Activated T-helper 17 cell treated with anti-CD3 and anti-CD28 coated beads, Interleukin-2, amount 50 U/mL, for 72 hours (primary cell): ENCODE measurements at regions not wholly inside any gene's neighbourhood (a gene's known extent, or its start where the extent isn't known, plus 50 kb on each side); places are given as distances from the start of the nearest gene placed in this dataset.
"Not testable (repeated sequence)": the region's sequence is repeated elsewhere in the genome, so short reads cannot be mapped to it uniquely, and the experiment has no call there.

Experiments
- ATAC-seq: fragments of 150-1000 bp; cut with Tn5 transposase; replicated peaks from 2 replicates; pipeline ENCODE4 v1.10.0; 2021; ENCODE audit warnings: mild to moderate bottlenecking, moderate library complexity
- H3K27ac Mint-ChIP-seq: one replicate; pipeline ENCODE4 v1.8.0; 2022; ENCODE audit warnings: mixed read lengths
- H3K27me3 Mint-ChIP-seq: one replicate; pipeline ENCODE4 v1.8.0; 2022; ENCODE audit warnings: mixed read lengths
- H3K36me3 Mint-ChIP-seq: one replicate; pipeline ENCODE4 v1.8.0; 2022; ENCODE audit warnings: low read depth, mild to moderate bottlenecking, mixed read lengths
- H3K4me1 Mint-ChIP-seq: one replicate; pipeline ENCODE4 v1.8.0; 2022; ENCODE audit warnings: mixed read lengths
- H3K4me3 Mint-ChIP-seq: one replicate; pipeline ENCODE4 v1.8.0; 2022; ENCODE audit warnings: mild to moderate bottlenecking, mixed read lengths
- H3K9me3 Mint-ChIP-seq: one replicate; pipeline ENCODE4 v1.8.0; 2022; ENCODE audit warnings: mixed read lengths

GRCh38 chr17:63282455-63282854 is 163.7 kb downstream of the CYB561 start:
- Mint-ChIP-seq H3K27ac (no peak overlapping the region), H3K36me3 (peaks cover 17% of the 10 kb centered on the region), H3K27me3 (no peaks in the 10 kb centered on the region), H3K4me1 (peaks cover 9% of the 10 kb centered on the region), H3K4me3 (no peak overlapping the region), H3K9me3 (peaks cover 14% of the 10 kb centered on the region)
- no peak for ATAC-seq

- Mint-ChIP-seq H3K4me1 (no peaks in the 10 kb centered on the region), H3K4me3 (no peak overlapping the region), H3K36me3 (peaks cover 17% of the 10 kb centered on the region), H3K27me3 (no peaks in the 10 kb centered on the region), H3K27ac (no peak overlapping the region), H3K9me3 (peaks cover 14% of the 10 kb centered on the region)
- ATAC-seq = no peak
Measured at GRCh38 chr17:63285551-63285950, 160.6 kb downstream of the CYB561 start.

- Mint-ChIP-seq H3K27ac (no peak overlapping the region), H3K9me3 (peaks cover 14% of the 10 kb centered on the region), H3K36me3 (peaks cover 17% of the 10 kb centered on the region), H3K4me1 (no peaks in the 10 kb centered on the region), H3K4me3 (no peak overlapping the region), H3K27me3 (no peaks in the 10 kb centered on the region)
- ATAC-seq = no peak
Measured at GRCh38 chr17:63286254-63286653, 159.9 kb downstream of the CYB561 start.

GRCh38 chr17:63287006-63287405 is 159.1 kb downstream of the CYB561 start:
- H3K27me3 Mint-ChIP-seq, H3K27ac Mint-ChIP-seq, ATAC-seq, H3K4me3 Mint-ChIP-seq, H3K4me1 Mint-ChIP-seq: not testable (repeated sequence)
- peaks cover 20% of the 10 kb centered on the region for H3K36me3 Mint-ChIP-seq
- peaks cover 14% of the 10 kb centered on the region for H3K9me3 Mint-ChIP-seq

- peaks cover 37% of the 10 kb centered on the region for H3K36me3 Mint-ChIP-seq
- no peaks in the 10 kb centered on the region for H3K4me1 Mint-ChIP-seq
- no peak for ATAC-seq
- no peak overlapping the region for H3K4me3 Mint-ChIP-seq
- peaks cover 13% of the 10 kb centered on the region for H3K9me3 Mint-ChIP-seq
- H3K27me3 Mint-ChIP-seq = no peaks in the 10 kb centered on the region
- H3K27ac Mint-ChIP-seq = no peak overlapping the region
Measured at GRCh38 chr17:63289931-63290330, 156.2 kb downstream of the CYB561 start.

GRCh38 chr17:63290351-63290750 is 155.8 kb downstream of the CYB561 start:
- H3K9me3 Mint-ChIP-seq = peaks cover 9% of the 10 kb centered on the region
- no peak overlapping the region for H3K4me3 Mint-ChIP-seq
- ATAC-seq = no peak
- no peaks in the 10 kb centered on the region for H3K27me3 Mint-ChIP-seq
- no peaks in the 10 kb centered on the region for H3K4me1 Mint-ChIP-seq
- no peak overlapping the region for H3K27ac Mint-ChIP-seq
- H3K36me3 Mint-ChIP-seq = peaks cover 32% of the 10 kb centered on the region

- H3K9me3 Mint-ChIP-seq = peaks cover 7% of the 10 kb centered on the region
- H3K4me1 Mint-ChIP-seq = no peaks in the 10 kb centered on the region
- no peak for ATAC-seq
- no peak overlapping the region for H3K4me3 Mint-ChIP-seq
- no peak overlapping the region for H3K27ac Mint-ChIP-seq
- no peaks in the 10 kb centered on the region for H3K27me3 Mint-ChIP-seq
- H3K36me3 Mint-ChIP-seq = peaks cover 30% of the 10 kb centered on the region
Measured at GRCh38 chr17:63290784-63291183, 155.3 kb downstream of the CYB561 start.

- Mint-ChIP-seq H3K27me3 (no peaks in the 10 kb centered on the region), H3K4me1 (no peaks in the 10 kb centered on the region), H3K27ac (no peak overlapping the region), H3K36me3 (peaks cover 33% of the 10 kb centered on the region), H3K9me3 (peaks cover 11% of the 10 kb centered on the region), H3K4me3 (no peak overlapping the region)
- no peak for ATAC-seq
Measured at GRCh38 chr17:63291258-63291657, 154.8 kb downstream of the CYB561 start.

- H3K36me3 Mint-ChIP-seq = peaks cover 26% of the 10 kb centered on the region
- H3K27ac Mint-ChIP-seq = no peak overlapping the region
- no peaks in the 10 kb centered on the region for H3K4me1 Mint-ChIP-seq
- no peaks in the 10 kb centered on the region for H3K27me3 Mint-ChIP-seq
- H3K9me3 Mint-ChIP-seq = peaks cover 8% of the 10 kb centered on the region
- no peak for ATAC-seq
- no peak overlapping the region for H3K4me3 Mint-ChIP-seq
Measured at GRCh38 chr17:63292421-63292820, 153.7 kb downstream of the CYB561 start.

GRCh38 chr17:63293323-63294075 is 152.6 kb downstream of the CYB561 start:
- no peaks in the 10 kb centered on the region for H3K27me3 Mint-ChIP-seq
- H3K27ac Mint-ChIP-seq = no peak overlapping the region
- ATAC-seq = no peak
- no peak overlapping the region for H3K4me3 Mint-ChIP-seq
- H3K36me3 Mint-ChIP-seq = peaks cover 26% of the 10 kb centered on the region
- H3K4me1 Mint-ChIP-seq = no peaks in the 10 kb centered on the region
- peaks cover 8% of the 10 kb centered on the region for H3K9me3 Mint-ChIP-seq

GRCh38 chr17:63294776-63295175 is 151.3 kb downstream of the CYB561 start:
- Mint-ChIP-seq H3K27ac (no peak overlapping the region), H3K36me3 (peaks cover 26% of the 10 kb centered on the region), H3K4me3 (no peak overlapping the region), H3K27me3 (no peaks in the 10 kb centered on the region), H3K9me3 (peaks cover 8% of the 10 kb centered on the region), H3K4me1 (no peaks in the 10 kb centered on the region)
- ATAC-seq = no peak

GRCh38 chr17:63295288-63295687 is 150.8 kb downstream of the CYB561 start:
- H3K4me3 Mint-ChIP-seq = no peak overlapping the region
- no peaks in the 10 kb centered on the region for H3K27me3 Mint-ChIP-seq
- peaks cover 8% of the 10 kb centered on the region for H3K9me3 Mint-ChIP-seq
- H3K4me1 Mint-ChIP-seq = no peaks in the 10 kb centered on the region
- no peak overlapping the region for H3K27ac Mint-ChIP-seq
- peaks cover 26% of the 10 kb centered on the region for H3K36me3 Mint-ChIP-seq
- ATAC-seq = no peak

GRCh38 chr17:63295839-63296590 is 150.1 kb downstream of the CYB561 start:
- no peaks in the 10 kb centered on the region for H3K4me1 Mint-ChIP-seq
- no peak for ATAC-seq
- no peaks in the 10 kb centered on the region for H3K27me3 Mint-ChIP-seq
- H3K9me3 Mint-ChIP-seq = peaks cover 11% of the 10 kb centered on the region
- H3K4me3 Mint-ChIP-seq = no peak overlapping the region
- H3K27ac Mint-ChIP-seq = no peak overlapping the region
- H3K36me3 Mint-ChIP-seq = peaks cover 26% of the 10 kb centered on the region

- not testable (repeated sequence) for H3K36me3 Mint-ChIP-seq, H3K4me1 Mint-ChIP-seq, H3K27ac Mint-ChIP-seq
Measured at GRCh38 chr17:63298916-63299315, 147.2 kb downstream of the CYB561 start.

GRCh38 chr17:63304704-63305261 is 141.3 kb downstream of the CYB561 start:
- H3K4me3 Mint-ChIP-seq = no peak overlapping the region
- no peak overlapping the region for H3K27ac Mint-ChIP-seq
- ATAC-seq = no peak
- peaks cover 3% of the 10 kb centered on the region for H3K9me3 Mint-ChIP-seq
- no peaks in the 10 kb centered on the region for H3K36me3 Mint-ChIP-seq
- H3K4me1 Mint-ChIP-seq = no peaks in the 10 kb centered on the region
- no peaks in the 10 kb centered on the region for H3K27me3 Mint-ChIP-seq

More at GRCh38 chr17:63298916-63299315, 147.2 kb downstream of the CYB561 start:
- not testable (repeated sequence) for H3K27me3 Mint-ChIP-seq, H3K4me3 Mint-ChIP-seq, ATAC-seq
- H3K9me3 Mint-ChIP-seq = peaks cover 11% of the 10 kb centered on the region
